Ishikawa (cell line): ENCODE measurements at regions not wholly inside any gene's neighbourhood (a gene's known extent, or its start where the extent isn't known, plus 50 kb on each side); places are given as distances from the start of the nearest gene placed in this dataset.

Source experiments
- EGR1 ChIP-seq: IDR thresholded peaks from 2 replicates; pipeline ENCODE4 v1.6.1; 2012
- EP300 ChIP-seq: IDR thresholded peaks from 2 replicates; pipeline ENCODE4 v1.6.1; 2012; ENCODE audit warnings: borderline replicate concordance
- TAF1 ChIP-seq: IDR thresholded peaks from 2 replicates; pipeline ENCODE4 v1.6.1; 2012; ENCODE audit warnings: low read depth, mild to moderate bottlenecking
- TF ChIP-seq, protein P1 (sequence below): IDR thresholded peaks from 2 replicates; pipeline ENCODE4 v1.6.1; 2012

DNA sequence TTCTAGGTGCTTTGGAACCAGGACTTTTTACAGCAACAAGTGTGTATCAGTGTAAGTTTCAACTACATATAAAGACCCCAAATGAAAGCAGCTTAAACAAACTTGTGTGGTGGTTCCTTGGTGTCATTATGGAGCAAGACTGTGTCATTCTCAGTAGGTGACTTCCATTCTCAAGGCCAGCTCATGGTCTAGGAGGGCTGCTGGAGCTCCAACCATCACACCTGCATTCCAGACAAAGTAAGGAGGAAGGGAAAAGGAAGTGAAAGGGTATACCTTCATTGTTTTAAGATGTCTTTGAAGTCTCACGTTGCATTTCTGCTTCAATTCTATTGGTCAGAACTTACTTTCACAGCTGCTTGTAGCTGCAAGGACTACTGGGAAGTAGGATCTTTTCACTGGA lies 188.6 kb downstream of the C1orf94 start:
- TF ChIP-seq, protein P1, sequence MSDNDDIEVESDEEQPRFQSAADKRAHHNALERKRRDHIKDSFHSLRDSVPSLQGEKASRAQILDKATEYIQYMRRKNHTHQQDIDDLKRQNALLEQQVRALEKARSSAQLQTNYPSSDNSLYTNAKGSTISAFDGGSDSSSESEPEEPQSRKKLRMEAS: no peak
- TF ChIP-seq EP300 (no peak), TAF1 (no peak), EGR1 (no peak)
